HEK293 (cell line): ENCODE measurements at regions not wholly inside any gene's neighbourhood (a gene's known extent, or its start where the extent isn't known, plus 50 kb on each side); places are given as distances from the start of the nearest gene placed in this dataset.

Experiments used
- CTCF ChIA-PET: fragments of 350-600 bp; formaldehyde crosslinking; extraction: SDS; loops from one replicate; lab custom pipeline; 2021; ENCODE audit warnings: antibody characterized with exemption; lab: Yijun Ruan, JAX
- POLR2A ChIA-PET: fragments of 300-600 bp; formaldehyde crosslinking; extraction: SDS; loops from one replicate; lab custom pipeline; 2020; ENCODE audit warnings: antibody characterized with exemption, inconsistent platforms; lab: Yijun Ruan, JAX
- H3K27ac ChIP-seq: fragments of 200-500 bp; sonication (Bioruptor generic); 2 replicates; pipeline ENCODE4 v1.5.1; 2014; ENCODE audit warnings: low read depth, low read length, control low read depth, inconsistent platforms; ENCODE audit errors: extremely low read depth
- H3K36me3 ChIP-seq, 2 experiments: fragments of 200-500 bp in 1 of 2; sonication (Bioruptor generic) in 1 of 2; 1 replicate in 1 of 2; 2 replicates in 1 of 2; pipeline ENCODE4 v1.5.1; 2014 to 2017; ENCODE audit warnings: inconsistent platforms in 2 of 2, low read length in 2 of 2; ENCODE audit not compliant: control insufficient read depth in 2 of 2, insufficient read depth in 1 of 2
- H3K4me1 ChIP-seq: fragments of 200-500 bp; sonication (Bioruptor generic); 2 replicates; pipeline ENCODE4 v1.5.1; 2014; ENCODE audit warnings: mild to moderate bottlenecking, low read length, inconsistent platforms; ENCODE audit not compliant: control insufficient read depth, insufficient read depth
- H3K4me3 ChIP-seq: 2 replicates; pipeline ENCODE4 v1.5.1; 2011; ENCODE audit warnings: low read depth, mild to moderate bottlenecking, control low read depth, low read length, moderate library complexity
- H3K9me3 ChIP-seq: fragments of 200-500 bp; sonication (Bioruptor generic); 2 replicates; pipeline ENCODE4 v1.5.1; 2014; ENCODE audit warnings: low read depth, low read length, inconsistent platforms; ENCODE audit not compliant: control insufficient read depth, insufficient read depth
- BCL11A ChIP-seq: fragments of 450-650 bp; formaldehyde crosslinking; IDR thresholded peaks from 2 replicates; pipeline ENCODE4 v1.5.1; 2016; ENCODE audit warnings: low read depth, missing biosample characterization, missing genetic modification characterization
- FEZF1 ChIP-seq: fragments of 450-650 bp; formaldehyde crosslinking; IDR thresholded peaks from 2 replicates; pipeline ENCODE4 v1.5.1; 2016; ENCODE audit warnings: missing biosample characterization, missing genetic modification characterization
- GLI2 ChIP-seq: fragments of 450-650 bp; formaldehyde crosslinking; IDR thresholded peaks from 2 replicates; pipeline ENCODE4; 2017; ENCODE audit warnings: missing biosample characterization, missing genetic modification characterization, low read depth, borderline replicate concordance
- KLF8 ChIP-seq: fragments of 450-650 bp; formaldehyde crosslinking; IDR thresholded peaks from 2 replicates; pipeline ENCODE4 v1.5.1; 2016; ENCODE audit warnings: missing biosample characterization, missing genetic modification characterization
- MEIS1 ChIP-seq: sonication (generic); formaldehyde crosslinking; IDR thresholded peaks from 2 replicates; pipeline ENCODE4 v1.8.1; 2022; ENCODE audit warnings: missing genetic modification reagents, mild to moderate bottlenecking, borderline replicate concordance
- SALL2 ChIP-seq: fragments of 450-650 bp; formaldehyde crosslinking; IDR thresholded peaks from 2 replicates; pipeline ENCODE4 v1.5.0; 2017; ENCODE audit warnings: missing biosample characterization, mild to moderate bottlenecking, missing genetic modification characterization, borderline replicate concordance
- ZBTB1 ChIP-seq: fragments of 450-650 bp; formaldehyde crosslinking; IDR thresholded peaks from 2 replicates; pipeline ENCODE4 v1.5.1; 2016; ENCODE audit warnings: missing biosample characterization, missing genetic modification characterization
- ZBTB21 ChIP-seq: fragments of 450-650 bp; formaldehyde crosslinking; IDR thresholded peaks from 2 replicates; pipeline ENCODE4 v1.5.1; 2017; ENCODE audit warnings: missing biosample characterization, missing genetic modification characterization
- ZBTB6 ChIP-seq: fragments of 450-650 bp; formaldehyde crosslinking; IDR thresholded peaks from 2 replicates; pipeline ENCODE4 v1.5.1; 2017; ENCODE audit warnings: missing biosample characterization, missing genetic modification characterization
- ZNF10 ChIP-seq: fragments of 450-650 bp; formaldehyde crosslinking; IDR thresholded peaks from 2 replicates; pipeline ENCODE4 v1.5.1; 2017; ENCODE audit warnings: missing biosample characterization, missing genetic modification characterization
- ZNF133 ChIP-seq: fragments of 450-650 bp; formaldehyde crosslinking; IDR thresholded peaks from 2 replicates; pipeline ENCODE4 v1.5.1; 2016; ENCODE audit warnings: missing biosample characterization, missing genetic modification characterization
- ZNF248 ChIP-seq: fragments of 450-650 bp; formaldehyde crosslinking; IDR thresholded peaks from 2 replicates; pipeline ENCODE4 v1.5.1; 2017; ENCODE audit warnings: missing biosample characterization, missing genetic modification characterization
- ZNF311 ChIP-seq: fragments of 450-650 bp; formaldehyde crosslinking; IDR thresholded peaks from 2 replicates; pipeline ENCODE4 v1.5.1; 2017; ENCODE audit warnings: missing biosample characterization, missing genetic modification characterization, borderline replicate concordance
- ZNF561 ChIP-seq: fragments of 450-650 bp; IDR thresholded peaks from 2 replicates; pipeline ENCODE4 v1.5.1; 2018; ENCODE audit warnings: missing biosample characterization, missing genetic modification characterization, borderline replicate concordance
- ZNF639 ChIP-seq: fragments of 450-650 bp; formaldehyde crosslinking; IDR thresholded peaks from 2 replicates; pipeline ENCODE4 v1.5.1; 2016; ENCODE audit warnings: missing biosample characterization, missing genetic modification characterization
- TF ChIP-seq, protein P1 (sequence below): fragments of 450-650 bp; formaldehyde crosslinking; IDR thresholded peaks from 2 replicates; pipeline ENCODE4 v1.5.1; 2016; ENCODE audit warnings: missing biosample characterization, missing genetic modification characterization
- TF ChIP-seq, protein P2 (sequence below): sonication (generic); formaldehyde crosslinking; IDR thresholded peaks from 2 replicates; pipeline ENCODE4 v1.8.1; 2022; ENCODE audit warnings: mild to moderate bottlenecking, moderate library complexity, missing genetic modification reagents
- TF ChIP-seq, protein P3 (sequence below): fragments of 450-650 bp; formaldehyde crosslinking; IDR thresholded peaks from 2 replicates; pipeline ENCODE4 v1.5.1; 2016; ENCODE audit warnings: missing biosample characterization, missing genetic modification characterization
- TF ChIP-seq, protein P4 (sequence below): fragments of 450-650 bp; formaldehyde crosslinking; IDR thresholded peaks from 2 replicates; pipeline ENCODE4 v1.5.1; 2016; ENCODE audit warnings: missing biosample characterization, missing genetic modification characterization
- TF ChIP-seq, protein P5 (sequence below): fragments of 450-650 bp; formaldehyde crosslinking; IDR thresholded peaks from 2 replicates; pipeline ENCODE4 v1.5.1; 2017; ENCODE audit warnings: missing biosample characterization, missing genetic modification characterization

GRCh38 chr5:92917044-92917443, 664.0 kb downstream of the NR2F1-AS1 start:
- Histone ChIP-seq H3K27ac (no peak overlapping the region), H3K4me3 (no peak overlapping the region), H3K9me3 (no peaks in the 10 kb centered on the region), H3K36me3 (no peaks in the 10 kb centered on the region), H3K4me1 (no peaks in the 10 kb centered on the region)
- CTCF ChIA-PET = no interaction called here
- POLR2A ChIA-PET = no interaction called here
- TF ChIP-seq BCL11A (tag by site-specific recombination) (no peak), MEIS1 (CRISPR knock-in tag) (no peak), ZNF639 (no peak), FEZF1 (tag by site-specific recombination) (no peak)
- TF ChIP-seq, protein P1, sequence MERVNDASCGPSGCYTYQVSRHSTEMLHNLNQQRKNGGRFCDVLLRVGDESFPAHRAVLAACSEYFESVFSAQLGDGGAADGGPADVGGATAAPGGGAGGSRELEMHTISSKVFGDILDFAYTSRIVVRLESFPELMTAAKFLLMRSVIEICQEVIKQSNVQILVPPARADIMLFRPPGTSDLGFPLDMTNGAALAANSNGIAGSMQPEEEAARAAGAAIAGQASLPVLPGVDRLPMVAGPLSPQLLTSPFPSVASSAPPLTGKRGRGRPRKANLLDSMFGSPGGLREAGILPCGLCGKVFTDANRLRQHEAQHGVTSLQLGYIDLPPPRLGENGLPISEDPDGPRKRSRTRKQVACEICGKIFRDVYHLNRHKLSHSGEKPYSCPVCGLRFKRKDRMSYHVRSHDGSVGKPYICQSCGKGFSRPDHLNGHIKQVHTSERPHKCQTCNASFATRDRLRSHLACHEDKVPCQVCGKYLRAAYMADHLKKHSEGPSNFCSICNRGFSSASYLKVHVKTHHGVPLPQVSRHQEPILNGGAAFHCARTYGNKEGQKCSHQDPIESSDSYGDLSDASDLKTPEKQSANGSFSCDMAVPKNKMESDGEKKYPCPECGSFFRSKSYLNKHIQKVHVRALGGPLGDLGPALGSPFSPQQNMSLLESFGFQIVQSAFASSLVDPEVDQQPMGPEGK = no peak
- TF ChIP-seq, protein P2, sequence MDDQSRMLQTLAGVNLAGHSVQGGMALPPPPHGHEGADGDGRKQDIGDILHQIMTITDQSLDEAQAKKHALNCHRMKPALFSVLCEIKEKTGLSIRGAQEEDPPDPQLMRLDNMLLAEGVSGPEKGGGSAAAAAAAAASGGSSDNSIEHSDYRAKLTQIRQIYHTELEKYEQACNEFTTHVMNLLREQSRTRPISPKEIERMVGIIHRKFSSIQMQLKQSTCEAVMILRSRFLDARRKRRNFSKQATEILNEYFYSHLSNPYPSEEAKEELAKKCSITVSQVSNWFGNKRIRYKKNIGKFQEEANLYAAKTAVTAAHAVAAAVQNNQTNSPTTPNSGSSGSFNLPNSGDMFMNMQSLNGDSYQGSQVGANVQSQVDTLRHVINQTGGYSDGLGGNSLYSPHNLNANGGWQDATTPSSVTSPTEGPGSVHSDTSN (CRISPR knock-in tag) = no peak

GRCh38 chr5:92916036-92916435, 665.0 kb downstream of the NR2F1-AS1 start:
- Histone ChIP-seq H3K27ac (no peak overlapping the region), H3K9me3 (no peaks in the 10 kb centered on the region), H3K4me3 (no peak overlapping the region), H3K36me3 (no peaks in the 10 kb centered on the region), H3K4me1 (no peaks in the 10 kb centered on the region)
- ChIA-PET CTCF (interaction anchor here (0.6 kb wide), 1 partner anchor 247 kb away, joined by 3 read pairs; no protein-coding TSS in a partner anchor), POLR2A (no interaction called here)
- TF ChIP-seq SALL2 (tag by site-specific recombination) = no peak
- no peak for TF ChIP-seq GLI2 (tag by site-specific recombination)
- no peak for TF ChIP-seq ZNF311 (tag by site-specific recombination)
- TF ChIP-seq KLF8 = no peak
- no peak for TF ChIP-seq ZNF248 (tag by site-specific recombination)

GRCh38 chr5:92912283-92912682, 668.7 kb downstream of the NR2F1-AS1 start:
- Histone ChIP-seq H3K27ac (no peak overlapping the region), H3K36me3 (no peaks in the 10 kb centered on the region), H3K4me3 (no peak overlapping the region)
- CTCF ChIA-PET = interaction anchor here (0.5 to 0.6 kb wide), 3 partner anchors 118 to 888 kb away, joined by 3 to 5 read pairs (median 3); no protein-coding TSS in a partner anchor
- POLR2A ChIA-PET = no interaction called here
- TF ChIP-seq ZBTB21 (tag by site-specific recombination) (no peak), ZBTB6 (tag by site-specific recombination) (no peak), ZNF10 (tag by site-specific recombination) (no peak), ZBTB1 (tag by site-specific recombination) (no peak), ZNF561 (no peak), ZNF133 (tag by site-specific recombination) (no peak)
- TF ChIP-seq, protein P3, sequence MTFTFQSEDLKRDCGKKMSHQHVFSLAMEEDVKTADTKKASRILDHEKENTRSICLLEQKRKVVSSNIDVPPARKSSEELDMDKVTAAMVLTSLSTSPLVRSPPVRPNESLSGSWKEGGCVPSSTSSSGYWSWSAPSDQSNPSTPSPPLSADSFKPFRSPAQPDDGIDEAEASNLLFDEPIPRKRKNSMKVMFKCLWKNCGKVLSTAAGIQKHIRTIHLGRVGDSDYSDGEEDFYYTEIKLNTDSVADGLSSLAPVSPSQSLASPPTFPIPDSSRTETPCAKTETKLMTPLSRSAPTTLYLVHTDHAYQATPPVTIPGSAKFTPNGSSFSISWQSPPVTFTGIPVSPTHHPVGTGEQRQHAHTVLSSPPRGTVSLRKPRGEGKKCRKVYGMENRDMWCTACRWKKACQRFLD (tag by site-specific recombination) = no peak
- TF ChIP-seq, protein P4, sequence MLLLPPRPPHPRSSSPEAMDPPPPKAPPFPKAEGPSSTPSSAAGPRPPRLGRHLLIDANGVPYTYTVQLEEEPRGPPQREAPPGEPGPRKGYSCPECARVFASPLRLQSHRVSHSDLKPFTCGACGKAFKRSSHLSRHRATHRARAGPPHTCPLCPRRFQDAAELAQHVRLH (tag by site-specific recombination) = no peak
- TF ChIP-seq, protein P5, sequence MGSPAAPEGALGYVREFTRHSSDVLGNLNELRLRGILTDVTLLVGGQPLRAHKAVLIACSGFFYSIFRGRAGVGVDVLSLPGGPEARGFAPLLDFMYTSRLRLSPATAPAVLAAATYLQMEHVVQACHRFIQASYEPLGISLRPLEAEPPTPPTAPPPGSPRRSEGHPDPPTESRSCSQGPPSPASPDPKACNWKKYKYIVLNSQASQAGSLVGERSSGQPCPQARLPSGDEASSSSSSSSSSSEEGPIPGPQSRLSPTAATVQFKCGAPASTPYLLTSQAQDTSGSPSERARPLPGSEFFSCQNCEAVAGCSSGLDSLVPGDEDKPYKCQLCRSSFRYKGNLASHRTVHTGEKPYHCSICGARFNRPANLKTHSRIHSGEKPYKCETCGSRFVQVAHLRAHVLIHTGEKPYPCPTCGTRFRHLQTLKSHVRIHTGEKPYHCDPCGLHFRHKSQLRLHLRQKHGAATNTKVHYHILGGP (tag by site-specific recombination) = no peak
- TF ChIP-seq, all 188 proteins: peak for 0
- H3K4me1 ChIP-seq = no peaks in the 10 kb centered on the region
- no peaks in the 10 kb centered on the region for H3K9me3 ChIP-seq
